Islet of Langerhans (tissue), 1 donor: ENCODE measurements at regions not wholly inside any gene's neighbourhood (a gene's known extent, or its start where the extent isn't known, plus 50 kb on each side); places are given as distances from the start of the nearest gene placed in this dataset.
"Not testable (repeated sequence)": the region's sequence is repeated elsewhere in the genome, so short reads cannot be mapped to it uniquely, and the experiment has no call there.

Source experiments
- FAIRE-seq: peaks from one replicate; lab custom pipeline; 2011; peaks lifted over from hg19 to GRCh38; lab: Jason Lieb, UNC

GRCh38 chr3:154973851-154974250 is 106.3 kb upstream of the MME start:
- FAIRE-seq = no peak

GRCh38 chr3:154972951-154973350 is 107.2 kb upstream of the MME start:
- no peak for FAIRE-seq

- no peak for FAIRE-seq
Measured at GRCh38 chr3:154971771-154972326, 108.3 kb upstream of the MME start.

GRCh38 chr3:154971341-154971740 is 108.8 kb upstream of the MME start:
- no peak for FAIRE-seq

GRCh38 chr3:154970797-154971196 is 109.3 kb upstream of the MME start:
- FAIRE-seq = no peak

GRCh38 chr3:154969366-154969765 is 110.8 kb upstream of the MME start:
- FAIRE-seq = no peak

GRCh38 chr3:154967090-154967489 is 113.0 kb upstream of the MME start:
- no peak for FAIRE-seq

- no peak for FAIRE-seq
Measured at GRCh38 chr3:154956815-154957214, 123.3 kb upstream of the MME start.

- FAIRE-seq = no peak
Measured at GRCh38 chr3:154955907-154956533, 124.1 kb upstream of the MME start.

GRCh38 chr3:154954757-154955156 is 125.4 kb upstream of the MME start:
- no peak for FAIRE-seq

- no peak for FAIRE-seq
Measured at GRCh38 chr3:154953538-154953937, 126.6 kb upstream of the MME start.

- FAIRE-seq = no peak
Measured at GRCh38 chr3:154952553-154952952, 127.6 kb upstream of the MME start.

- no peak for FAIRE-seq
Measured at GRCh38 chr3:154943981-154944380, 136.1 kb upstream of the MME start.

GRCh38 chr3:154942827-154943226 is 137.3 kb upstream of the MME start:
- FAIRE-seq = no peak

GRCh38 chr3:154936196-154936595 is 143.9 kb upstream of the MME start:
- FAIRE-seq = no peak

- FAIRE-seq = no peak
Measured at GRCh38 chr3:154933581-154933980, 146.5 kb upstream of the MME start.

GRCh38 chr3:154932633-154933032 is 147.5 kb upstream of the MME start:
- no peak for FAIRE-seq

- no peak for FAIRE-seq
Measured at GRCh38 chr3:154931484-154931883, 148.6 kb upstream of the MME start.

GRCh38 chr3:154926721-154927120 is 153.4 kb upstream of the MME start:
- no peak for FAIRE-seq

- FAIRE-seq = no peak
Measured at GRCh38 chr3:154921351-154921750, 158.8 kb upstream of the MME start.

GRCh38 chr3:154919226-154919625 is 160.9 kb upstream of the MME start:
- FAIRE-seq = no peak

GRCh38 chr3:154904328-154904727 is 175.8 kb upstream of the MME start:
- FAIRE-seq = no peak

GRCh38 chr3:154902495-154902894 is 177.6 kb upstream of the MME start:
- not testable (repeated sequence) for FAIRE-seq

- FAIRE-seq = no peak
Measured at GRCh38 chr3:154901278-154901677, 178.8 kb upstream of the MME start.

- FAIRE-seq = no peak
Measured at GRCh38 chr3:154900816-154901215, 179.3 kb upstream of the MME start.
